Gastrocnemius medialis (tissue), 4 donors: ENCODE measurements at regions not wholly inside any gene's neighbourhood (a gene's known extent, or its start where the extent isn't known, plus 50 kb on each side); places are given as distances from the start of the nearest gene placed in this dataset.

Experiments used
- POLR2A ChIP-seq, 2 donors: fragments of 450-650 bp; IDR thresholded peaks; one replicate each; pipeline ENCODE4 v1.6.1; 2017; ENCODE audit warnings: antibody characterized with exemption in 2 of 2, mild to moderate bottlenecking in 2 of 2, moderate library complexity in 2 of 2
- TF ChIP-seq, protein P1 (sequence below), 5 experiments: fragments of 450-650 bp in 3 of 5; fragments of 200-600 bp in 2 of 5; sonication (generic) in 2 of 5; IDR thresholded peaks in 4 of 5; conservative IDR thresholded peaks in 1 of 5; 1 replicate in 4 of 5; 2 replicates in 1 of 5; pipeline ENCODE4 v1.5.1; 2016 to 2019; ENCODE audit warnings: antibody characterized with exemption in 5 of 5, mild to moderate bottlenecking in 3 of 5, moderate library complexity in 3 of 5

DNA sequence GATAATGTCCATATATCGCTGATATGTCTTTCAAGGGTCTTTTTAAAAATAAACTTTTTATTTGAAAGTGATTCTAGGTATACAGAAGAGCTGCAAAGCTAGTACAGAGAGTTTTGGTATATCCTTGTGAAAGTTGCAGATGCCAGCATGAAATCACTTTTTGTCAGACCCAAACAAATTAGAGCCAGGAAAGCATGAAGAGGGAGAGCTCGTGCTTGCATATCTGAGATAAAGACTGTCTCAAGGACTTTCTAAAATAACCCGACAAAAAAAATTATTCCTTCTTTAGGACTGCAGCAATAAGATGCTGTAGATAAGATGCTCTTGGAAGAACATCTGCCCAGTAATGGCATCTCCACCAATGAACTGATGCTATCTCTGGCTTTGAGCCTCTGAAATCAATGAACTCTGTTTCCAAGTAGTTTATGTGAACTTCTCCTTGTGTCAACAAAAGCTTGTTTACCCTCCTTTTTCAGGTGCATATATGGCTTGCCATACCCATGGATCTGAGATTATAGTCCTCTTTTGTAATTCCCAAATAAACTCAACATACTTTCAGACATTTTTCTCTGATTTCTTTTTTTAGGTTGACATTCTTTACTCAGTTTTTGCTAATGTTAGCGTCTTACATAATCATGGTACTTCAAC, 774.6 kb upstream of the FAM98A start:
- no peak for TF ChIP-seq POLR2A (IDR thresholded peaks at IDR 0.05)
- TF ChIP-seq, protein P1, sequence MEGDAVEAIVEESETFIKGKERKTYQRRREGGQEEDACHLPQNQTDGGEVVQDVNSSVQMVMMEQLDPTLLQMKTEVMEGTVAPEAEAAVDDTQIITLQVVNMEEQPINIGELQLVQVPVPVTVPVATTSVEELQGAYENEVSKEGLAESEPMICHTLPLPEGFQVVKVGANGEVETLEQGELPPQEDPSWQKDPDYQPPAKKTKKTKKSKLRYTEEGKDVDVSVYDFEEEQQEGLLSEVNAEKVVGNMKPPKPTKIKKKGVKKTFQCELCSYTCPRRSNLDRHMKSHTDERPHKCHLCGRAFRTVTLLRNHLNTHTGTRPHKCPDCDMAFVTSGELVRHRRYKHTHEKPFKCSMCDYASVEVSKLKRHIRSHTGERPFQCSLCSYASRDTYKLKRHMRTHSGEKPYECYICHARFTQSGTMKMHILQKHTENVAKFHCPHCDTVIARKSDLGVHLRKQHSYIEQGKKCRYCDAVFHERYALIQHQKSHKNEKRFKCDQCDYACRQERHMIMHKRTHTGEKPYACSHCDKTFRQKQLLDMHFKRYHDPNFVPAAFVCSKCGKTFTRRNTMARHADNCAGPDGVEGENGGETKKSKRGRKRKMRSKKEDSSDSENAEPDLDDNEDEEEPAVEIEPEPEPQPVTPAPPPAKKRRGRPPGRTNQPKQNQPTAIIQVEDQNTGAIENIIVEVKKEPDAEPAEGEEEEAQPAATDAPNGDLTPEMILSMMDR (IDR thresholded peaks at IDR 0.05 in 4 of 5, conservative IDR thresholded peaks at IDR 0.05 in 1 of 5) = no peak
